NOMO-1 (cell line): ENCODE measurements at regions not wholly inside any gene's neighbourhood (a gene's known extent, or its start where the extent isn't known, plus 50 kb on each side); places are given as distances from the start of the nearest gene placed in this dataset.

Experiments
- DNase-seq, 2 experiments: peaks; one replicate each; lab custom pipeline; 2025; ENCODE audit not compliant: unreplicated experiment in 2 of 2; lab: John Stamatoyannopoulos, UW

GRCh38 chr12:67370979-67371378 is 101.8 kb downstream of the CAND1 start:
- DNase-seq: no peak

DNA sequence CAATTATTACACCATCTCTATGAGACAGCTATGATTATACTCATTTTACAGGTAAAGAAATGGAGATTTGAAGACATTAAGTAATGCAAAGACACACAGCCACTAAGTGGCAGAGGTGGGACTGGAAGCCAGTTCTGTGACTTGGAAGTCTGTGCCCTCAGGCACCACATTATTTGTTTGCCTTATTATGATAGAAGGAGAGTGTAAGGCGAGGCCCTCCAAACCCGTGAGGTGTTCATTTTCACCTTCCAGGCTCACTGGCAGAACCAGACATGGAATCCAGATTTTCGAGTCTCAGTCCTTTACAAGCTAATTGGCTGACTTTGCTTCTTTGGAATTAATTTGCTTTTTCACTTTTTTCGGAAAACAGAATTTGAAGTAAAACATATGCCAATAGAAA is 107.9 kb downstream of the CAND1 start:
- DNase-seq: no peak

DNA sequence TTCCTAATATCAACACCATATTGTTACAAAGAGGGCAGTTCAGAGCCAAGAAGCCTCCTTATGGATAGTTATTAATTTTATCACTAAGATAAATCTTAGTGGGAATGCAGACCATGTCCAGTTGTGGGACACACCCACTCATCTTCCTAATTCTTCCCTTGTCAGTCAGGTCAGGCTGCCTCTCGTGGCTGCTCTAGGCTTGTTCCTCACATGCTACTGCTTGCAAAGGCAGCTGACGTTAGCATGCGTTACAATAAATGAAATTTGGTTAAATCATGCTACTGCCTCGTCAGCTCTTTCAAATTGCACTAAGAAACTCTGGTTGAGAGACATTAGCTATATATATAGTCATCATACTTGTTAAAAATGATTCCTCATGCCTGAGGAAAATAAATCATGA is 108.4 kb downstream of the CAND1 start:
- no peak for DNase-seq

DNA sequence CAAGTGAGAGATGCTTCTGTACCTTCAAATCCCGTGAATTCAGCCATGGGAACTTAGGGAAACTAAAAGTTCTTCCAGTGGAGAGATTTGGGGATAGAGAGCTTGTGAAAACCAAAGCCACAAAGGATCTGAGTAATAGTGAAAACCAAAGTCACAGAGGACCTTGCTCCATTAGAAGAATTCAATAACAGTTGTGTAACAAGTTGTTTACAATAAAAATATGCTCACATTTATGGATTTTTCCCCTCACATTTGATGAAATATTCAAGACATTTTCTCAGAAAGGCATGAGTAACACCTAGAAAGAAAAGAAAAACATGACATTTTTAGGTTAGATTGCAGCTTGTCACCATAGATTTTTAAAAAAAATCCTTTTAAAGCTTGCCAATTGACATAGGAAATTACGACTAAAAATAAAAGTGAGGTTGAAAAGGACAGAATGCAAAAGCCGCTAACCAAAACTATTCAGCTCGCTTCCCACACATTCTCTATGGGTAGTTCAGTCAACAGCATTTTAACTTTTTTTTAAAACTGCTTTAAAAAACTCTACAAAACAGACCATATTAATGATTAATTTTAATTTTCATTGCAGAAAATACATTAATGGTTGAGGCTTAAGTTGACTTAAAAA is 113.2 kb downstream of the CAND1 start:
- DNase-seq: no peak

- no peak for DNase-seq
Observed at GRCh38 chr12:67386869-67387565, 117.9 kb downstream of the CAND1 start.

- no peak for DNase-seq
Observed at GRCh38 chr12:67388331-67389138, 119.4 kb downstream of the CAND1 start.

- no peak for DNase-seq
Observed at GRCh38 chr12:67390273-67390672, 121.1 kb downstream of the CAND1 start.

- peak in 1 of 2 experiments; percentile 2 for DNase-seq
Observed at GRCh38 chr12:67391034-67391433, 121.9 kb downstream of the CAND1 start.

DNA sequence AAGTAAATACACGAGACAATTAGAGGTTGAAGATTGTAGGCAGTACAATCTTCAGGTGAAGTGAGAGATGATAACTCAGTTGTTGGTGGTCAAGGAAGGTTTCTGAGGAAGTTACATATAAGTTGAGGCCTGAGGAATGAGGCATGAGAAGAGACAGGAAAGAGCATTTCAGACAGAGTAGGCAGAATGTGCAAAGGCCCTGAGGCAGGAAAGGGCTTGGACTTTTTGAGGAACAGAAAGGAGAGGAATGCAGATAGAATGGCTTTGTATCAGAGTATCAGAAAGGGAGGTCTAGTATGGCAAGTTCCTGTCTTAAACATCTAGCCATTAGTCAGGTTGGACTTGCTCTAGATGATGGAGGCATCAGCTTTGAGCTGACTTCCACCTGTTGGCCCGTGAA is 122.5 kb downstream of the CAND1 start:
- DNase-seq: no peak

- DNase-seq: no peak
Observed at GRCh38 chr12:67394550-67394949, 125.4 kb downstream of the CAND1 start.

- DNase-seq: no peak
Observed at GRCh38 chr12:67400742-67401141, 131.6 kb downstream of the CAND1 start.

- DNase-seq: no peak
Observed at GRCh38 chr12:67410246-67410645, 141.1 kb downstream of the CAND1 start.

GRCh38 chr12:67410667-67411067 is 141.5 kb downstream of the CAND1 start:
- no peak for DNase-seq

- DNase-seq: no peak
Observed at GRCh38 chr12:67411562-67411961, 142.4 kb downstream of the CAND1 start.

- DNase-seq: no peak
Observed at GRCh38 chr12:67413577-67413976, 144.4 kb downstream of the CAND1 start.

DNA sequence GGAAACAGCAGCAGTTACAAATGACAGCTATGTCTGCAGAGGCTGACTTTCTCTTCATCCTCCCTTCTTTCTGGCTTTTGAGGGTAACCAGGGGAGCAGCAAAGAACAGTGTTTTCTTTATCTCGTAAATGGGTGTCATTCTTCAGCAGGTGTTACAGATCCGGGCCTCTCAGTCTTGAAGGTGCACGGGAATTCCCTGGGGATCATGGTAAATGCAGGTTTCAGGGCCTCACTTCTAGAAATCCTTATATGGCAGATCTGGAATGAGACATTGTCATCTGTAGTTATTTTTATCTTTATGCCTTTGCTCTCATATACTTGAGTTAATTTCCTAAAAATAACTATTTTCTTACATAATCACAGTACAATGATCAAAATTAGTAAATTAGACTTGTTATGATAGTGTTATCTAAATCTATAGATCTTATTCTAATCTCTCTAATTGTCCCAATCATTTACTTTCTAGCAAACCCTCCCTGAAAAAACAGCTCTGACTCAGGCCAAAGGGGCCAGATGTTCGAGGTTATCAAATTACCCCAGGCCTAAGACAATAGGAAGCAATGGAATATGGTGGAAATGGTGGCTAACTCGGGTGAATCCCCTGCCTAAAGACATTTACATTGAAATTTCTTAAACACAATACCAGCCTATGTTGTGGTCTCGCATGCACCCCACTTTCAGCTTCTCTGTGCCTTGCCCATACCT is 145.0 kb downstream of the CAND1 start:
- DNase-seq: no peak

GRCh38 chr12:67415473-67415872 is 146.3 kb downstream of the CAND1 start:
- DNase-seq: no peak

DNA sequence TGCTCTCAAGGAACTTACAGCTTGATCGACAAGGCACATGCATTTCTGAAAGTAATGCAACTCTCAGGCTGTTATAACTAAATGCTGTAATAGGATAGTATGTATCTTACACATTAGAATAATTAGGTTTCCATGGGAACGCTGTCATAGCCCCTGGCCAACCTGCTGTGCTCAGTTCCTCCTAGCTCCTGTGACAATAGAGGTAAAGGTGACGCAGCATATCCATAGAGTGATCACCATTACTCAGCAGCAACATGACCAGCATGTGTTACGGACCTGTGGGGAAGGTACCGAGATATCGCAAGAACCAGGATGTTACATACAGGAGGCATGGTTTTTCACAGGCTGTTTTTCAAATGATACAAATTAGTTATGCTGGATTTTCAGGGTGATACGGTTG is 150.7 kb downstream of the CAND1 start:
- no peak for DNase-seq

DNA sequence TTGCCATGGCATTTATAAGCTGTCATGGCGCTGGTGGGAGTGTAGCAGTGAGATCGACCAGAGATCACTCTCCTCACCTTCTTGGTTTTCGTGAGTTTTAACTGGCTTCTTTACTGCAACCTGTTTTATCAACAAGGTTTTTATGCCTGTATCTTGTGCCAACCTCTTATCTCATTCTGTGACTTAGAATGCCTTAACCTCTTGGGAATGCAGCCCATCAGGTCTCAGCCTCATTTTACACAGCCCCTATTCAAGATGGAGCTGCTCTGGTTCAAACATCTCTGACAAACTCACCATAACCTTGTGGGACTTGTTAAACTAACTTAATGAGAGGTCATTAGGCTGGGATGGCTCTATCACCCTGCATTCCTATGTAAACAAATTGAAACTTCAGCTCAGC is 151.3 kb downstream of the CAND1 start:
- DNase-seq: no peak

- no peak for DNase-seq
Observed at GRCh38 chr12:67422081-67422480, 152.9 kb downstream of the CAND1 start.

GRCh38 chr12:67424784-67425183 is 155.6 kb downstream of the CAND1 start:
- DNase-seq: no peak
